Large intestine (tissue), 3 donors: ENCODE measurements at regions not wholly inside any gene's neighbourhood (a gene's known extent, or its start where the extent isn't known, plus 50 kb on each side); places are given as distances from the start of the nearest gene placed in this dataset.

Experiments used
- DNase-seq, 2 donors: peaks; one replicate each; pipeline versions ENCODE4 v3.0.0 to v3.0.0-alpha.2; 2013
- H3K27ac ChIP-seq: one replicate; pipeline ENCODE4 v1.5.1; 2013; ENCODE audit warnings: low read length
- H3K27me3 ChIP-seq: 2 replicates; pipeline ENCODE4 v1.6.1; 2013; ENCODE audit warnings: low read length; ENCODE audit not compliant: control insufficient read depth, insufficient read depth
- H3K36me3 ChIP-seq: 2 replicates; pipeline ENCODE4 v1.6.1; 2013; ENCODE audit warnings: low read length; ENCODE audit not compliant: control insufficient read depth, insufficient read depth
- H3K4me1 ChIP-seq: one replicate; pipeline ENCODE4 v1.6.1; 2013; ENCODE audit warnings: low read length; ENCODE audit not compliant: control insufficient read depth, insufficient read depth
- H3K4me3 ChIP-seq: one replicate; pipeline ENCODE4 v1.5.1; 2013; ENCODE audit warnings: low read length
- H3K9me3 ChIP-seq: one replicate; pipeline ENCODE4 v1.6.1; 2013; ENCODE audit warnings: mild to moderate bottlenecking, low read depth, low read length, moderate library complexity; ENCODE audit not compliant: control insufficient read depth
- WGBS: methylation state at CpG from one replicate; pipeline ENCODE4 v1.1.5; 2013; ENCODE audit warnings: low lambda C conversion rate; ENCODE audit not compliant: insufficient coverage; 5-methylcytosine and 5-hydroxymethylcytosine counted together

- H3K4me3 ChIP-seq, result no peak overlapping the region
- no CpG with 5 or more reads among the region's 3 CpGs for WGBS
Observed at GRCh38 chr13:55347528-55347927, 1793.2 kb upstream of the PRR20A start.

GRCh38 chr13:55359067-55359466, 1781.7 kb upstream of the PRR20A start:
- no peak for DNase-seq
- H3K27ac ChIP-seq, result no peak overlapping the region
- WGBS, result no CpG with 5 or more reads among the region's 1 CpG
- no peaks in the 10 kb centered on the region for H3K27me3 ChIP-seq
- no peak overlapping the region for H3K4me3 ChIP-seq
- no peaks in the 10 kb centered on the region for H3K4me1 ChIP-seq
- H3K9me3 ChIP-seq, result no peaks in the 10 kb centered on the region
- no peaks in the 10 kb centered on the region for H3K36me3 ChIP-seq

More at GRCh38 chr13:55347528-55347927, 1793.2 kb upstream of the PRR20A start:
- peaks cover 2% of the 10 kb centered on the region for H3K9me3 ChIP-seq
- H3K27me3 ChIP-seq, result no peaks in the 10 kb centered on the region
- no peaks in the 10 kb centered on the region for H3K36me3 ChIP-seq
- no peak overlapping the region for H3K27ac ChIP-seq
- no peak for DNase-seq
- H3K4me1 ChIP-seq, result no peaks in the 10 kb centered on the region

- DNase-seq, result no peak
- no peaks in the 10 kb centered on the region for H3K27me3 ChIP-seq
- H3K9me3 ChIP-seq, result no peaks in the 10 kb centered on the region
- no peak overlapping the region for H3K4me3 ChIP-seq
- H3K36me3 ChIP-seq, result no peaks in the 10 kb centered on the region
- H3K4me1 ChIP-seq, result no peaks in the 10 kb centered on the region
- no peak overlapping the region for H3K27ac ChIP-seq
Observed at GRCh38 chr13:55361141-55361540, 1779.6 kb upstream of the PRR20A start.

- Histone ChIP-seq H3K4me3 (no peak overlapping the region), H3K9me3 (no peaks in the 10 kb centered on the region), H3K27me3 (no peaks in the 10 kb centered on the region), H3K27ac (no peak overlapping the region), H3K4me1 (no peaks in the 10 kb centered on the region), H3K36me3 (no peaks in the 10 kb centered on the region)
- no peak for DNase-seq
- 63% methylated on average over 3 of the region's 3 CpGs for WGBS
Observed at GRCh38 chr13:55366676-55367075, 1774.0 kb upstream of the PRR20A start.

- no peaks in the 10 kb centered on the region for H3K4me1 ChIP-seq
- H3K27me3 ChIP-seq, result no peaks in the 10 kb centered on the region
- WGBS, result 100% methylated on average over 2 of the region's 3 CpGs
- no peak overlapping the region for H3K27ac ChIP-seq
- H3K4me3 ChIP-seq, result no peak overlapping the region
- H3K36me3 ChIP-seq, result no peaks in the 10 kb centered on the region
- DNase-seq, result no peak
- H3K9me3 ChIP-seq, result no peaks in the 10 kb centered on the region
Observed at GRCh38 chr13:55394470-55394869, 1746.2 kb upstream of the PRR20A start.

GRCh38 chr13:55402870-55403269, 1737.8 kb upstream of the PRR20A start:
- Histone ChIP-seq H3K36me3 (no peaks in the 10 kb centered on the region), H3K27ac (no peak overlapping the region), H3K4me3 (no peak overlapping the region), H3K9me3 (no peaks in the 10 kb centered on the region), H3K27me3 (no peaks in the 10 kb centered on the region), H3K4me1 (no peaks in the 10 kb centered on the region)
- 83% methylated on average over 1 of the region's 1 CpG for WGBS
- no peak for DNase-seq

- no peaks in the 10 kb centered on the region for H3K36me3 ChIP-seq
- DNase-seq, result no peak
- H3K4me3 ChIP-seq, result no peak overlapping the region
- H3K27ac ChIP-seq, result no peak overlapping the region
- no peaks in the 10 kb centered on the region for H3K27me3 ChIP-seq
- no peaks in the 10 kb centered on the region for H3K4me1 ChIP-seq
- no peaks in the 10 kb centered on the region for H3K9me3 ChIP-seq
Observed at GRCh38 chr13:55403887-55404487, 1736.7 kb upstream of the PRR20A start.

GRCh38 chr13:55410398-55411330, 1730.1 kb upstream of the PRR20A start:
- Histone ChIP-seq H3K36me3 (no peaks in the 10 kb centered on the region), H3K4me3 (no peak overlapping the region), H3K4me1 (no peaks in the 10 kb centered on the region), H3K27ac (no peak overlapping the region), H3K27me3 (no peaks in the 10 kb centered on the region), H3K9me3 (no peaks in the 10 kb centered on the region)
- no CpG with 5 or more reads among the region's 8 CpGs for WGBS
- no peak for DNase-seq

GRCh38 chr13:55418095-55418494, 1722.6 kb upstream of the PRR20A start:
- no peaks in the 10 kb centered on the region for H3K9me3 ChIP-seq
- no CpG with 5 or more reads among the region's 2 CpGs for WGBS
- no peak overlapping the region for H3K4me3 ChIP-seq
- H3K36me3 ChIP-seq, result no peaks in the 10 kb centered on the region
- H3K27ac ChIP-seq, result no peak overlapping the region
- no peak for DNase-seq
- H3K27me3 ChIP-seq, result no peaks in the 10 kb centered on the region
- H3K4me1 ChIP-seq, result no peaks in the 10 kb centered on the region

GRCh38 chr13:55432814-55433213, 1707.9 kb upstream of the PRR20A start:
- no peaks in the 10 kb centered on the region for H3K9me3 ChIP-seq
- H3K36me3 ChIP-seq, result no peaks in the 10 kb centered on the region
- H3K27me3 ChIP-seq, result no peaks in the 10 kb centered on the region
- no peaks in the 10 kb centered on the region for H3K4me1 ChIP-seq
- no peak overlapping the region for H3K4me3 ChIP-seq
- 95% methylated on average over 2 of the region's 4 CpGs for WGBS
- no peak overlapping the region for H3K27ac ChIP-seq
- DNase-seq, result no peak

GRCh38 chr13:55437162-55437561, 1703.6 kb upstream of the PRR20A start:
- H3K27me3 ChIP-seq, result no peaks in the 10 kb centered on the region
- WGBS, result no CpG with 5 or more reads among the region's 1 CpG
- H3K4me3 ChIP-seq, result no peak overlapping the region
- no peak for DNase-seq
- no peaks in the 10 kb centered on the region for H3K36me3 ChIP-seq
- no peak overlapping the region for H3K27ac ChIP-seq
- H3K9me3 ChIP-seq, result no peaks in the 10 kb centered on the region
- no peaks in the 10 kb centered on the region for H3K4me1 ChIP-seq
